Activated T-cell treated with anti-CD3 and anti-CD28 coated beads, Interleukin-2, amount 50 U/mL, for 4 hours (primary cell): ENCODE measurements at regions not wholly inside any gene's neighbourhood (a gene's known extent, or its start where the extent isn't known, plus 50 kb on each side); places are given as distances from the start of the nearest gene placed in this dataset.

Experiments used
- ATAC-seq, 2 donors: fragments of 200-7000 bp; cut with Tn5 transposase; one replicate each; pipeline ENCODE4 v1.10.0; 2021
- DNase-seq: peaks from one replicate; pipeline ENCODE4 v3.0.0-alpha.2; 2020
- H3K27me3 Mint-ChIP-seq: one replicate; pipeline ENCODE4 v1.8.0; 2021; ENCODE audit warnings: low read depth, mixed read lengths
- H3K36me3 Mint-ChIP-seq: one replicate; pipeline ENCODE4 v1.8.0; 2022; ENCODE audit warnings: mixed read lengths; ENCODE audit not compliant: insufficient read depth
- H3K4me1 Mint-ChIP-seq: one replicate; pipeline ENCODE4 v1.8.0; 2021; ENCODE audit warnings: low read depth, mixed read lengths
- H3K4me3 Mint-ChIP-seq: one replicate; pipeline ENCODE4 v1.8.0; 2021; ENCODE audit warnings: mild to moderate bottlenecking, moderate library complexity, mixed read lengths
- H3K9me3 Mint-ChIP-seq: one replicate; pipeline ENCODE4 v1.8.0; 2021; ENCODE audit warnings: mixed read lengths

GRCh38 chr10:42969147-42969546 is 107.7 kb upstream of the RET start:
- H3K4me1 Mint-ChIP-seq = no peaks in the 10 kb centered on the region

GRCh38 chr10:42969909-42970308 is 107.0 kb upstream of the RET start:
- peaks cover 4% of the 10 kb centered on the region for H3K27me3 Mint-ChIP-seq

More at GRCh38 chr10:42969147-42969546, 107.7 kb upstream of the RET start:
- ATAC-seq (no peak), DNase-seq (no peak)
- no peaks in the 10 kb centered on the region for H3K9me3 Mint-ChIP-seq
- H3K27me3 Mint-ChIP-seq = peaks cover 4% of the 10 kb centered on the region
- no peaks in the 10 kb centered on the region for H3K36me3 Mint-ChIP-seq
- no peak overlapping the region for H3K4me3 Mint-ChIP-seq

GRCh38 chr10:42970451-42971250 is 106.2 kb upstream of the RET start:
- ATAC-seq (no peak), DNase-seq (no peak)
- Mint-ChIP-seq H3K4me1 (no peaks in the 10 kb centered on the region), H3K27me3 (peaks cover 7% of the 10 kb centered on the region), H3K36me3 (no peaks in the 10 kb centered on the region), H3K9me3 (no peaks in the 10 kb centered on the region), H3K4me3 (no peak overlapping the region)

More at GRCh38 chr10:42969909-42970308, 107.0 kb upstream of the RET start:
- no peak for ATAC-seq
- Mint-ChIP-seq H3K9me3 (no peaks in the 10 kb centered on the region), H3K4me3 (no peak overlapping the region), H3K36me3 (no peaks in the 10 kb centered on the region), H3K4me1 (no peaks in the 10 kb centered on the region)
- DNase-seq = peak; percentile 2

GRCh38 chr10:42971251-42971599 is 105.6 kb upstream of the RET start:
- H3K4me3 Mint-ChIP-seq = no peak overlapping the region
- H3K9me3 Mint-ChIP-seq = no peaks in the 10 kb centered on the region
- H3K36me3 Mint-ChIP-seq = no peaks in the 10 kb centered on the region
- ATAC-seq = no peak
- DNase-seq = no peak
- peaks cover 7% of the 10 kb centered on the region for H3K27me3 Mint-ChIP-seq
- no peaks in the 10 kb centered on the region for H3K4me1 Mint-ChIP-seq

GRCh38 chr10:42972946-42973345 is 103.9 kb upstream of the RET start:
- Mint-ChIP-seq H3K9me3 (no peaks in the 10 kb centered on the region), H3K4me1 (no peaks in the 10 kb centered on the region), H3K4me3 (no peak overlapping the region), H3K27me3 (peaks cover 9% of the 10 kb centered on the region), H3K36me3 (no peaks in the 10 kb centered on the region)
- no peak for ATAC-seq
- no peak for DNase-seq

- ATAC-seq = no peak
- Mint-ChIP-seq H3K4me3 (no peak overlapping the region), H3K9me3 (no peaks in the 10 kb centered on the region), H3K36me3 (no peaks in the 10 kb centered on the region), H3K4me1 (no peaks in the 10 kb centered on the region), H3K27me3 (peaks cover 6% of the 10 kb centered on the region)
- no peak for DNase-seq
Observed at GRCh38 chr10:42973411-42973810, 103.5 kb upstream of the RET start.

- no peaks in the 10 kb centered on the region for H3K9me3 Mint-ChIP-seq
- no peak overlapping the region for H3K4me3 Mint-ChIP-seq
- no peak for DNase-seq
- H3K4me1 Mint-ChIP-seq = no peaks in the 10 kb centered on the region
- ATAC-seq = no peak
- H3K27me3 Mint-ChIP-seq = peaks cover 6% of the 10 kb centered on the region
- no peaks in the 10 kb centered on the region for H3K36me3 Mint-ChIP-seq
Observed at GRCh38 chr10:42973870-42974692, 102.8 kb upstream of the RET start.

GRCh38 chr10:42974693-42975002 is 102.2 kb upstream of the RET start:
- no peaks in the 10 kb centered on the region for H3K4me1 Mint-ChIP-seq
- DNase-seq (no peak), ATAC-seq (no peak)
- H3K27me3 Mint-ChIP-seq = peaks cover 6% of the 10 kb centered on the region
- no peaks in the 10 kb centered on the region for H3K36me3 Mint-ChIP-seq
- no peaks in the 10 kb centered on the region for H3K9me3 Mint-ChIP-seq
- H3K4me3 Mint-ChIP-seq = no peak overlapping the region

GRCh38 chr10:42975005-42975493 is 101.8 kb upstream of the RET start:
- H3K4me3 Mint-ChIP-seq = no peak overlapping the region
- H3K9me3 Mint-ChIP-seq = no peaks in the 10 kb centered on the region
- H3K36me3 Mint-ChIP-seq = no peaks in the 10 kb centered on the region
- no peak for ATAC-seq
- peaks cover 6% of the 10 kb centered on the region for H3K27me3 Mint-ChIP-seq
- H3K4me1 Mint-ChIP-seq = no peaks in the 10 kb centered on the region
- DNase-seq = peak; percentile 3

- H3K4me1 Mint-ChIP-seq = no peaks in the 10 kb centered on the region
- peaks cover 6% of the 10 kb centered on the region for H3K27me3 Mint-ChIP-seq
- DNase-seq (peak; percentile 1), ATAC-seq (no peak)
- H3K9me3 Mint-ChIP-seq = no peaks in the 10 kb centered on the region
- no peak overlapping the region for H3K4me3 Mint-ChIP-seq
- no peaks in the 10 kb centered on the region for H3K36me3 Mint-ChIP-seq
Observed at GRCh38 chr10:42975558-42976340, 101.1 kb upstream of the RET start.

- Mint-ChIP-seq H3K9me3 (no peaks in the 10 kb centered on the region), H3K4me3 (no peak overlapping the region), H3K27me3 (peaks cover 6% of the 10 kb centered on the region), H3K4me1 (no peaks in the 10 kb centered on the region), H3K36me3 (no peaks in the 10 kb centered on the region)
- DNase-seq = no peak
- ATAC-seq = no peak
Observed at GRCh38 chr10:42976351-42977031, 100.4 kb upstream of the RET start.

GRCh38 chr10:42977032-42977416 is 99.8 kb upstream of the RET start:
- no peak for DNase-seq
- Mint-ChIP-seq H3K27me3 (peaks cover 6% of the 10 kb centered on the region), H3K9me3 (no peaks in the 10 kb centered on the region), H3K36me3 (no peaks in the 10 kb centered on the region), H3K4me1 (no peaks in the 10 kb centered on the region), H3K4me3 (no peak overlapping the region)
- no peak for ATAC-seq

- peaks cover 6% of the 10 kb centered on the region for H3K27me3 Mint-ChIP-seq
- H3K4me3 Mint-ChIP-seq = no peak overlapping the region
- H3K9me3 Mint-ChIP-seq = no peaks in the 10 kb centered on the region
- no peak for ATAC-seq
- no peak for DNase-seq
- no peaks in the 10 kb centered on the region for H3K4me1 Mint-ChIP-seq
- no peaks in the 10 kb centered on the region for H3K36me3 Mint-ChIP-seq
Observed at GRCh38 chr10:42979181-42979580, 97.7 kb upstream of the RET start.
